ENCODE measurements at regions not wholly inside any gene's neighbourhood (a gene's known extent, or its start where the extent isn't known, plus 50 kb on each side); places are given as distances from the start of the nearest gene placed in this dataset.

- TF ChIP-seq, protein P1, sequence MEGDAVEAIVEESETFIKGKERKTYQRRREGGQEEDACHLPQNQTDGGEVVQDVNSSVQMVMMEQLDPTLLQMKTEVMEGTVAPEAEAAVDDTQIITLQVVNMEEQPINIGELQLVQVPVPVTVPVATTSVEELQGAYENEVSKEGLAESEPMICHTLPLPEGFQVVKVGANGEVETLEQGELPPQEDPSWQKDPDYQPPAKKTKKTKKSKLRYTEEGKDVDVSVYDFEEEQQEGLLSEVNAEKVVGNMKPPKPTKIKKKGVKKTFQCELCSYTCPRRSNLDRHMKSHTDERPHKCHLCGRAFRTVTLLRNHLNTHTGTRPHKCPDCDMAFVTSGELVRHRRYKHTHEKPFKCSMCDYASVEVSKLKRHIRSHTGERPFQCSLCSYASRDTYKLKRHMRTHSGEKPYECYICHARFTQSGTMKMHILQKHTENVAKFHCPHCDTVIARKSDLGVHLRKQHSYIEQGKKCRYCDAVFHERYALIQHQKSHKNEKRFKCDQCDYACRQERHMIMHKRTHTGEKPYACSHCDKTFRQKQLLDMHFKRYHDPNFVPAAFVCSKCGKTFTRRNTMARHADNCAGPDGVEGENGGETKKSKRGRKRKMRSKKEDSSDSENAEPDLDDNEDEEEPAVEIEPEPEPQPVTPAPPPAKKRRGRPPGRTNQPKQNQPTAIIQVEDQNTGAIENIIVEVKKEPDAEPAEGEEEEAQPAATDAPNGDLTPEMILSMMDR (IDR thresholded peaks at IDR 0.05) = no peak
- no peak for TF ChIP-seq POLR2A (IDR thresholded peaks at IDR 0.05)
These were observed 323.6 kb upstream of the F9 start for GRCh38 chrX:139206914-139207313.

All from Peyer's patch (tissue), 4 donors.